Keratinocyte (primary cell): ENCODE measurements at regions not wholly inside any gene's neighbourhood (a gene's known extent, or its start where the extent isn't known, plus 50 kb on each side); places are given as distances from the start of the nearest gene placed in this dataset.

Source experiments
- DNase-seq: peaks from one replicate; pipeline ENCODE4 v3.0.0-alpha.2; 2011; ENCODE audit warnings: low read depth, missing footprints, low spot score
- FAIRE-seq: peaks from 2 replicates; lab custom pipeline; 2011; peaks lifted over from hg19 to GRCh38; lab: Jason Lieb, UNC
- H2AFZ ChIP-seq: 2 replicates; pipeline ENCODE4 v1.6.0; 2012; ENCODE audit warnings: low read length, control low read depth, inconsistent platforms; ENCODE audit not compliant: control insufficient read depth
- H3K27ac ChIP-seq: 2 replicates; pipeline ENCODE4 v1.5.1; 2011; ENCODE audit warnings: low read length; ENCODE audit not compliant: control insufficient read depth, insufficient read depth
- H3K27me3 ChIP-seq: 3 replicates; pipeline ENCODE4 v1.6.0; 2011; ENCODE audit warnings: low read length; ENCODE audit not compliant: control insufficient read depth, insufficient read depth; ENCODE audit errors: extremely low read depth
- H3K36me3 ChIP-seq, 2 experiments: 2 replicates in 1 of 2; 3 replicates in 1 of 2; pipeline ENCODE4 v1.5.1; 2011; ENCODE audit warnings: low read length in 2 of 2, mild to moderate bottlenecking in 1 of 2; ENCODE audit not compliant: control insufficient read depth in 2 of 2, insufficient read depth in 2 of 2; ENCODE audit errors: extremely low read depth in 1 of 2
- H3K4me1 ChIP-seq: 3 replicates; pipeline ENCODE4 v1.5.1; 2011; ENCODE audit warnings: low read length; ENCODE audit not compliant: control insufficient read depth, insufficient read depth; ENCODE audit errors: extremely low read depth
- H3K4me2 ChIP-seq: 3 replicates; pipeline ENCODE4 v1.6.0; 2011; ENCODE audit warnings: low read depth, low read length; ENCODE audit not compliant: control insufficient read depth, insufficient read depth; ENCODE audit errors: extremely low read depth
- H3K4me3 ChIP-seq, 3 experiments: fragments of 200-600 bp in 1 of 3; sonication (generic) in 1 of 3; 2 replicates in 2 of 3; 3 replicates in 1 of 3; pipeline ENCODE4 v1.5.1; 2011 to 2016; ENCODE audit warnings: low read length in 3 of 3, mild to moderate bottlenecking in 3 of 3, control low read depth in 2 of 3, inconsistent platforms in 1 of 3, low read depth in 1 of 3, mixed read lengths in 1 of 3, mixed run types in 1 of 3, moderate library complexity in 1 of 3; ENCODE audit not compliant: control insufficient read depth in 2 of 3, insufficient read depth in 2 of 3; ENCODE audit errors: extremely low read depth in 1 of 3
- H3K79me2 ChIP-seq: 2 replicates; pipeline ENCODE4 v1.6.0; 2012; ENCODE audit warnings: low read length; ENCODE audit not compliant: control insufficient read depth, insufficient read depth
- H3K9ac ChIP-seq: 3 replicates; pipeline ENCODE4 v1.6.0; 2011; ENCODE audit warnings: low read length; ENCODE audit not compliant: control insufficient read depth, insufficient read depth; ENCODE audit errors: extremely low read depth
- H3K9me1 ChIP-seq: 3 replicates; pipeline ENCODE4 v1.6.0; 2011; ENCODE audit warnings: low read length; ENCODE audit not compliant: control insufficient read depth, insufficient read depth; ENCODE audit errors: extremely low read depth
- H3K9me3 ChIP-seq: 2 replicates; pipeline ENCODE4 v1.5.1; 2012; ENCODE audit warnings: low read depth, low read length; ENCODE audit not compliant: control insufficient read depth
- H4K20me1 ChIP-seq: 3 replicates; pipeline ENCODE4 v1.6.0; 2011; ENCODE audit warnings: low read length; ENCODE audit not compliant: control insufficient read depth, insufficient read depth; ENCODE audit errors: extremely low read depth
- EZH2 ChIP-seq: IDR thresholded peaks from one replicate; pipeline ENCODE4 v1.6.1; 2012; ENCODE audit warnings: inconsistent platforms, mild to moderate bottlenecking, low read length, moderate library complexity
- dilution Hi-C: fragments of 300-500 bp; cut with MboI; formaldehyde crosslinking; loops from one replicate; pipeline ENCODE4 v1.7.0; 2020; ENCODE audit warnings: low sequenced_read_pairs; ENCODE audit not compliant: extremely low pct_ligation_motif_present
- TF ChIP-seq, protein P1 (sequence below), 3 experiments: IDR thresholded peaks in 1 of 3; conservative IDR thresholded peaks in 1 of 3; optimal IDR thresholded peaks in 1 of 3; 2 replicates in 2 of 3; 3 replicates in 1 of 3; pipeline versions ENCODE3 to v1.5.1; 2011; ENCODE audit warnings: low read length in 3 of 3, mild to moderate bottlenecking in 3 of 3, moderate library complexity in 2 of 3, control low read depth in 1 of 3, inconsistent platforms in 1 of 3; ENCODE audit not compliant: insufficient read depth in 2 of 3; ENCODE audit errors: extremely low read depth in 1 of 3

DNA sequence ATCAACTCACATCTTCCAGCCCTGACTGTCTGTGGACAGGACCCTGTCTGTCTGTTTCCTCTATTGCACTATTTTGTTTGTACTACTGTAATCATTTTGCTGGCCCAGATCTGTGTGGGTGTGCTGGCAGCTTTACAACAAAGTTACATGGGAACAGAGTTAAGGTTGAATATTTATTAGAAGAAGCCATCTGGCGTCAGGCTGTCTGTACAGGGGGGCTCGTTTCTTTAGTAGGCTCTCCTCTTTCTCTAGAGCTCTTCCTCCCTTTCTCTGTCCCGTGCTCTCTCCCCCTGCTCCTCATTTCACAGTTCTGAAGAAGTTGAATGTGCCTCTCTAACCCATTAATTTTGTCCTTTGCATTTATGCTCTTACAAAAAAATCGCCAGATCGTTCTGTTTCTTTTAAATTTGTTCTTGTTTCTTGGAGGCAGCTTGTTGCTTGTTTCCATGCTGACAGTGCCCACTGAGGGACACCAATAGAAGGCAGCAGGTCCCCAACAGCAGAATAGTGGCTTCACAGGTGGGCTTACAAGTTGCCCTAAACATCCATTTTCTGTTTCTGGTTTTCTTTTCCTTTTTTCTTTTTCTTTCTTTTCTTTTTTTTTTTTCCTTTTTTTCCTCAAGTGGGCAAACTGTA is 315.2 kb upstream of the ZEB2 start:
- H3K4me3 ChIP-seq: peak overlapping the region in 1 of 3 experiments; percentile 3
- H2AFZ ChIP-seq: peak overlapping the region; percentile 72
- H3K9ac ChIP-seq: no peak overlapping the region
- no peaks in the 10 kb centered on the region for H3K9me3 ChIP-seq
- H3K4me2 ChIP-seq: peak overlapping the region; percentile 9
- H3K27me3 ChIP-seq: no peaks in the 10 kb centered on the region
- H3K4me1 ChIP-seq: peaks cover 16% of the 10 kb centered on the region
- H3K9me1 ChIP-seq: no peaks in the 10 kb centered on the region
- FAIRE-seq (no peak), DNase-seq (no peak)
- TF ChIP-seq, protein P1, sequence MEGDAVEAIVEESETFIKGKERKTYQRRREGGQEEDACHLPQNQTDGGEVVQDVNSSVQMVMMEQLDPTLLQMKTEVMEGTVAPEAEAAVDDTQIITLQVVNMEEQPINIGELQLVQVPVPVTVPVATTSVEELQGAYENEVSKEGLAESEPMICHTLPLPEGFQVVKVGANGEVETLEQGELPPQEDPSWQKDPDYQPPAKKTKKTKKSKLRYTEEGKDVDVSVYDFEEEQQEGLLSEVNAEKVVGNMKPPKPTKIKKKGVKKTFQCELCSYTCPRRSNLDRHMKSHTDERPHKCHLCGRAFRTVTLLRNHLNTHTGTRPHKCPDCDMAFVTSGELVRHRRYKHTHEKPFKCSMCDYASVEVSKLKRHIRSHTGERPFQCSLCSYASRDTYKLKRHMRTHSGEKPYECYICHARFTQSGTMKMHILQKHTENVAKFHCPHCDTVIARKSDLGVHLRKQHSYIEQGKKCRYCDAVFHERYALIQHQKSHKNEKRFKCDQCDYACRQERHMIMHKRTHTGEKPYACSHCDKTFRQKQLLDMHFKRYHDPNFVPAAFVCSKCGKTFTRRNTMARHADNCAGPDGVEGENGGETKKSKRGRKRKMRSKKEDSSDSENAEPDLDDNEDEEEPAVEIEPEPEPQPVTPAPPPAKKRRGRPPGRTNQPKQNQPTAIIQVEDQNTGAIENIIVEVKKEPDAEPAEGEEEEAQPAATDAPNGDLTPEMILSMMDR (optimal IDR thresholded peaks at IDR 0.05 in 1 of 3, IDR thresholded peaks at IDR 0.05 in 1 of 3, conservative IDR thresholded peaks at IDR 0.05 in 1 of 3; ENCODE audit: extremely low read depth in 1 of 3, insufficient read depth in 2 of 3, low read length in 3 of 3): no peak
- TF ChIP-seq EZH2: no peak
- no peaks in the 10 kb centered on the region for H3K79me2 ChIP-seq
- H3K27ac ChIP-seq: no peak overlapping the region
- dilution Hi-C loops: no loop called here
- H4K20me1 ChIP-seq: no peaks in the 10 kb centered on the region
- no peaks in the 10 kb centered on the region for H3K36me3 ChIP-seq

DNA sequence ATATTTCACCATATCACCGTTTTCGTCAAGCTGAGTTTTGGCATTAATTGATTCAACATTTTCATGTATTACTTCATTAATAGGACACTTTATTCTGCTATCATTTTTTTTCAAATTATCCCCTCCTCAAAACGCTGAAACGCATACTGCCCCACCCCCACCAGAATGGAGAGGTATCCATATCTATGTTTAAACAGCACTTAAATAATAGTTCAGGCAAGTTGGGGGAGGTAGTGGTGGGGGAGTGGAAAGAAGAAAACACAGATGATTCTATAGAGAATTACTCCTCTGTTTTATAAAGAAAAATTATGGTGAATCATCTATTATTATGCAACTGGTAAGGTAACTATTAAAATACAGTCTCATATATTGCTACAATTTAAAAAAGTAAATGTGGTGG is 314.4 kb upstream of the ZEB2 start:
- DNase-seq (no peak), FAIRE-seq (no peak)
- no peaks in the 10 kb centered on the region for H3K27me3 ChIP-seq
- no peaks in the 10 kb centered on the region for H3K36me3 ChIP-seq
- H3K27ac ChIP-seq: no peak overlapping the region
- TF ChIP-seq, protein P1 (optimal IDR thresholded peaks at IDR 0.05 in 1 of 3, IDR thresholded peaks at IDR 0.05 in 1 of 3, conservative IDR thresholded peaks at IDR 0.05 in 1 of 3; ENCODE audit: extremely low read depth in 1 of 3, insufficient read depth in 2 of 3, low read length in 3 of 3): no peak
- TF ChIP-seq EZH2: no peak
- no peaks in the 10 kb centered on the region for H3K9me1 ChIP-seq
- no peak overlapping the region for H3K4me3 ChIP-seq
- dilution Hi-C loops: no loop called here
- no peaks in the 10 kb centered on the region for H3K9me3 ChIP-seq
- H3K79me2 ChIP-seq: no peaks in the 10 kb centered on the region
- H4K20me1 ChIP-seq: no peaks in the 10 kb centered on the region
- no peak overlapping the region for H3K4me2 ChIP-seq
- H3K9ac ChIP-seq: no peak overlapping the region
- no peak overlapping the region for H2AFZ ChIP-seq
- peaks cover 16% of the 10 kb centered on the region for H3K4me1 ChIP-seq
